ENCODE measurements at regions not wholly inside any gene's neighbourhood (a gene's known extent, or its start where the extent isn't known, plus 50 kb on each side); places are given as distances from the start of the nearest gene placed in this dataset.

GRCh38 chr14:27253966-27254365, 656.1 kb upstream of the NOVA1 start:
- TF ChIP-seq CTCF (IDR thresholded peaks at IDR 0.05) (no peak), SIN3A (IDR thresholded peaks at IDR 0.05; ENCODE audit: borderline replicate concordance, insufficient read depth, low read depth, low read length) (no peak), REST (IDR thresholded peaks at IDR 0.05; ENCODE audit: insufficient read depth in 1 of 2, low read depth in 2 of 2, low read length in 1 of 2) (no peak), POLR2AphosphoS5 (IDR thresholded peaks at IDR 0.05; ENCODE audit: low read depth, low read length) (no peak)
